SK-N-SH treated with all-trans-retinoic acid at 6 μM for 48 hours (cell line): ENCODE measurements at regions not wholly inside any gene's neighbourhood (a gene's known extent, or its start where the extent isn't known, plus 50 kb on each side); places are given as distances from the start of the nearest gene placed in this dataset.

Source experiments
- ARNTL ChIP-seq: fragments of 450-650 bp; formaldehyde crosslinking; IDR thresholded peaks from 2 replicates; pipeline ENCODE4 v1.5.0; 2020; ENCODE audit warnings: low read depth, mild to moderate bottlenecking, moderate library complexity, borderline replicate concordance
- CREB5 ChIP-seq: fragments of 250-450 bp; sonication (Bioruptor Pico); IDR thresholded peaks from 2 replicates; pipeline ENCODE4 v1.5.1; 2020; ENCODE audit warnings: low read depth, mild to moderate bottlenecking, moderate library complexity
- CSDC2 ChIP-seq: fragments of 250-450 bp; sonication (Bioruptor Pico); IDR thresholded peaks from 2 replicates; pipeline ENCODE4 v1.5.0; 2020; ENCODE audit warnings: mild to moderate bottlenecking, moderate library complexity
- SNAI2 ChIP-seq: fragments of 250-450 bp; sonication (Bioruptor Pico); IDR thresholded peaks from 2 replicates; pipeline ENCODE4 v1.5.0; 2020; ENCODE audit warnings: mild to moderate bottlenecking, moderate library complexity

- TF ChIP-seq SNAI2 (no peak), CSDC2 (CRISPR knock-in tag) (no peak), ARNTL (CRISPR knock-in tag) (no peak), CREB5 (CRISPR knock-in tag) (no peak)
These were observed 80.8 kb upstream of the PEX5L start for GRCh38 chr3:180117381-180118163.
